SK-N-MC (cell line): ENCODE measurements at regions not wholly inside any gene's neighbourhood (a gene's known extent, or its start where the extent isn't known, plus 50 kb on each side); places are given as distances from the start of the nearest gene placed in this dataset.

Source experiments
- EZH2 ChIP-seq: fragments of 200-600 bp; sonication (generic); IDR thresholded peaks from one replicate; pipeline ENCODE4 v1.6.1; 2017; ENCODE audit warnings: antibody characterized with exemption
- POLR2AphosphoS5 ChIP-seq: IDR thresholded peaks from 2 replicates; pipeline ENCODE4 v1.6.1; 2012; ENCODE audit warnings: mild to moderate bottlenecking, low read depth, low read length, borderline replicate concordance

DNA sequence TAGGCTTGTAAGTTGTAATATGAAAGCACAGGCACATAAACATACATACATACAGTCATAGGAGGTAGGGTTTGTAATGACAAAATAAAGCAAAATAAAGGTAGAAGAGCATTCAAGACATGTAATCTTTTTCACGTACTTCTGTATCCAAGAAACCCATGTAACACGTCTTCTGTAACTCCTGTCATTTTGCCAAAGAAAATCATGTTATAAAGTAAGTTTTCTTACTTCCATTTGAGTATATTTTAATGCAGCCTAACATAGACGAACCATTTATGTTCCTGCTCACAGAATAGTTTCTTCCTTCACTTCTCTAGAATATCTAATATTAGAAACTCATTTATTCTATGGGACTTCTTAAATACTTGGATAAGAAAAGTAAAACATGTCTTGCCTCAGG, 1884.0 kb upstream of the CELF4 start:
- TF ChIP-seq EZH2 = no peak
- TF ChIP-seq POLR2AphosphoS5 = no peak
